ENCODE measurements at regions not wholly inside any gene's neighbourhood (a gene's known extent, or its start where the extent isn't known, plus 50 kb on each side); places are given as distances from the start of the nearest gene placed in this dataset.

GRCh38 chr12:93944911-93945310 is 203.5 kb upstream of the PLXNC1 start:
- DNase-seq: no peak

- DNase-seq: no peak
Observed at GRCh38 chr12:93946542-93947150, 201.7 kb upstream of the PLXNC1 start.

GRCh38 chr12:93947486-93947885 is 200.9 kb upstream of the PLXNC1 start:
- DNase-seq: no peak

GRCh38 chr12:93950311-93950710 is 198.1 kb upstream of the PLXNC1 start:
- no peak for DNase-seq

GRCh38 chr12:93954166-93955112 is 193.9 kb upstream of the PLXNC1 start:
- no peak for DNase-seq

- DNase-seq: no peak
Observed at GRCh38 chr12:93956551-93956950, 191.8 kb upstream of the PLXNC1 start.

- DNase-seq: no peak
Observed at GRCh38 chr12:93957168-93957567, 191.2 kb upstream of the PLXNC1 start.

GRCh38 chr12:93957870-93958269 is 190.5 kb upstream of the PLXNC1 start:
- DNase-seq: no peak

GRCh38 chr12:93959657-93960056 is 188.7 kb upstream of the PLXNC1 start:
- DNase-seq: no peak

GRCh38 chr12:93960521-93960920 is 187.9 kb upstream of the PLXNC1 start:
- DNase-seq: no peak

GRCh38 chr12:93962336-93962735 is 186.0 kb upstream of the PLXNC1 start:
- no peak for DNase-seq

- DNase-seq: no peak
Observed at GRCh38 chr12:93964936-93965335, 183.4 kb upstream of the PLXNC1 start.

GRCh38 chr12:93966516-93967133 is 181.8 kb upstream of the PLXNC1 start:
- DNase-seq: no peak

- no peak for DNase-seq
Observed at GRCh38 chr12:93967454-93967853, 180.9 kb upstream of the PLXNC1 start.

GRCh38 chr12:93968536-93969285 is 179.7 kb upstream of the PLXNC1 start:
- no peak for DNase-seq

- no peak for DNase-seq
Observed at GRCh38 chr12:93970900-93971688, 177.3 kb upstream of the PLXNC1 start.

- DNase-seq: no peak
Observed at GRCh38 chr12:93972411-93973208, 175.8 kb upstream of the PLXNC1 start.

- DNase-seq: no peak
Observed at GRCh38 chr12:93974252-93974651, 174.1 kb upstream of the PLXNC1 start.

- DNase-seq: no peak
Observed at GRCh38 chr12:93976024-93976423, 172.4 kb upstream of the PLXNC1 start.

GRCh38 chr12:93977081-93977480 is 171.3 kb upstream of the PLXNC1 start:
- no peak for DNase-seq

GRCh38 chr12:93978553-93978952 is 169.8 kb upstream of the PLXNC1 start:
- DNase-seq: no peak
